NCI-H128 (cell line): ENCODE measurements at regions not wholly inside any gene's neighbourhood (a gene's known extent, or its start where the extent isn't known, plus 50 kb on each side); places are given as distances from the start of the nearest gene placed in this dataset.

ENCODE experiments used
- DNase-seq: peaks from one replicate; lab custom pipeline; 2025; ENCODE audit not compliant: unreplicated experiment; lab: John Stamatoyannopoulos, UW

GRCh38 chr12:78760906-78761305, 103.7 kb upstream of the SYT1 start:
- DNase-seq, result no peak

- no peak for DNase-seq
These were observed 99.7 kb upstream of the SYT1 start for GRCh38 chr12:78764913-78765312.

GRCh38 chr12:78767264-78767981, 97.2 kb upstream of the SYT1 start:
- DNase-seq, result no peak

GRCh38 chr12:78778339-78778738, 86.2 kb upstream of the SYT1 start:
- no peak for DNase-seq

GRCh38 chr12:78787576-78787975, 77.0 kb upstream of the SYT1 start:
- DNase-seq, result no peak

GRCh38 chr12:78790148-78790547, 74.4 kb upstream of the SYT1 start:
- no peak for DNase-seq

GRCh38 chr12:78792052-78792698, 72.4 kb upstream of the SYT1 start:
- no peak for DNase-seq

- no peak for DNase-seq
These were observed 71.1 kb upstream of the SYT1 start for GRCh38 chr12:78793491-78793890.

- no peak for DNase-seq
These were observed 70.6 kb upstream of the SYT1 start for GRCh38 chr12:78793982-78794381.

GRCh38 chr12:78795934-78796445, 68.6 kb upstream of the SYT1 start:
- DNase-seq, result no peak

GRCh38 chr12:78797196-78797931, 67.2 kb upstream of the SYT1 start:
- DNase-seq, result no peak

- no peak for DNase-seq
These were observed 64.9 kb upstream of the SYT1 start for GRCh38 chr12:78799649-78800048.

- no peak for DNase-seq
These were observed 62.0 kb upstream of the SYT1 start for GRCh38 chr12:78802593-78802992.

- no peak for DNase-seq
These were observed 60.3 kb upstream of the SYT1 start for GRCh38 chr12:78804262-78804661.
